ENCODE measurements at regions not wholly inside any gene's neighbourhood (a gene's known extent, or its start where the extent isn't known, plus 50 kb on each side); places are given as distances from the start of the nearest gene placed in this dataset.
"Not testable (repeated sequence)": the region's sequence is repeated elsewhere in the genome, so short reads cannot be mapped to it uniquely, and the experiment has no call there.

DNA sequence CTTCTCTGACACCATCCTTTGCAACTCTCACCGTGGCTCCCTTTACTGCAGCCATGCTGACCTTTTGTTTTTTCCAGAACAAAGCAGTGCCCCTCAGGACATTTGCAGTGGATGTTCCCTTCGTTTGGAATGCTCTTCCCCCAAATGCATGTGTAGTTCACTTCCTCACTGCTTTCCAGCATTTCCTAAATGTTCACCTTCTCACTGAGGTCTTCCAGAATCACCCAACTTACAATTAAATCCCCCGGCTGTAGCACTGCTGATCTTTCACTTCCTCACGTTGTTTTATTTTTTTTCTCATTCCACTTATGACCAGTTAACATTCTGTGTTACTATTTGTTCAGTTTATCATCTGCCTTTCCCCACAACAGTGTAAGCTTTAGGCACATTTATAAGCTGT, 73.1 kb downstream of the GASK1B start:
- intact Hi-C loops (cut with DNase I; ENCODE audit: low total_unique reads): no loop called here
- Histone ChIP-seq H3K27me3 (no peaks in the 10 kb centered on the region), H3K9me3 (no peaks in the 10 kb centered on the region), H3K4me1 (no peaks in the 10 kb centered on the region), H3K27ac (no peak overlapping the region), H3K36me3 (no peaks in the 10 kb centered on the region), H3K4me3 (no peak overlapping the region)
- no peak for DNase-seq
- TF ChIP-seq, protein P1, sequence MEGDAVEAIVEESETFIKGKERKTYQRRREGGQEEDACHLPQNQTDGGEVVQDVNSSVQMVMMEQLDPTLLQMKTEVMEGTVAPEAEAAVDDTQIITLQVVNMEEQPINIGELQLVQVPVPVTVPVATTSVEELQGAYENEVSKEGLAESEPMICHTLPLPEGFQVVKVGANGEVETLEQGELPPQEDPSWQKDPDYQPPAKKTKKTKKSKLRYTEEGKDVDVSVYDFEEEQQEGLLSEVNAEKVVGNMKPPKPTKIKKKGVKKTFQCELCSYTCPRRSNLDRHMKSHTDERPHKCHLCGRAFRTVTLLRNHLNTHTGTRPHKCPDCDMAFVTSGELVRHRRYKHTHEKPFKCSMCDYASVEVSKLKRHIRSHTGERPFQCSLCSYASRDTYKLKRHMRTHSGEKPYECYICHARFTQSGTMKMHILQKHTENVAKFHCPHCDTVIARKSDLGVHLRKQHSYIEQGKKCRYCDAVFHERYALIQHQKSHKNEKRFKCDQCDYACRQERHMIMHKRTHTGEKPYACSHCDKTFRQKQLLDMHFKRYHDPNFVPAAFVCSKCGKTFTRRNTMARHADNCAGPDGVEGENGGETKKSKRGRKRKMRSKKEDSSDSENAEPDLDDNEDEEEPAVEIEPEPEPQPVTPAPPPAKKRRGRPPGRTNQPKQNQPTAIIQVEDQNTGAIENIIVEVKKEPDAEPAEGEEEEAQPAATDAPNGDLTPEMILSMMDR (IDR thresholded peaks at IDR 0.05): no peak

DNA sequence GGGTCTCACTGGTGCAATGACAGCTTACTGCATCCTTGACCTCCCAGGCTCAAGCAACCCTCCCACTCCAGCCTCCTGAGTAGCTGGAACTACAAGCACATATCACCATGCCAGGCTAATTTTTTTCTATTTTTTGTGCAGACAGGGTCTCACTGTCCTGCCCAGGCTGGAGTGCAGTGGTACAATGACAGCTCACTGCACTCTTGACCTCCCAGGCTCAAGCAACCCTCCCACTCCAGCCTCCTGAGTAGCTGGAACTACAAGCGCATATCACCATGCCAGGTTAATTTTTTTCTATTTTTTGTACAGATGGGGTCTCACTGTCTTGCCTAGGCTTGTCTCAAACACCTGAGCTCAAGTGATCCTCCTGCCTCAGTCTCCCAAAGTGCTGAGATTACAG, 74.0 kb downstream of the GASK1B start:
- Histone ChIP-seq H3K27ac (no peak overlapping the region), H3K4me3 (no peak overlapping the region), H3K4me1 (no peaks in the 10 kb centered on the region), H3K27me3 (no peaks in the 10 kb centered on the region), H3K9me3 (no peaks in the 10 kb centered on the region), H3K36me3 (no peaks in the 10 kb centered on the region)
- TF ChIP-seq, protein P1 (IDR thresholded peaks at IDR 0.05): no peak
- DNase-seq: no peak
- intact Hi-C loops (cut with DNase I; ENCODE audit: low total_unique reads): no loop called here

DNA sequence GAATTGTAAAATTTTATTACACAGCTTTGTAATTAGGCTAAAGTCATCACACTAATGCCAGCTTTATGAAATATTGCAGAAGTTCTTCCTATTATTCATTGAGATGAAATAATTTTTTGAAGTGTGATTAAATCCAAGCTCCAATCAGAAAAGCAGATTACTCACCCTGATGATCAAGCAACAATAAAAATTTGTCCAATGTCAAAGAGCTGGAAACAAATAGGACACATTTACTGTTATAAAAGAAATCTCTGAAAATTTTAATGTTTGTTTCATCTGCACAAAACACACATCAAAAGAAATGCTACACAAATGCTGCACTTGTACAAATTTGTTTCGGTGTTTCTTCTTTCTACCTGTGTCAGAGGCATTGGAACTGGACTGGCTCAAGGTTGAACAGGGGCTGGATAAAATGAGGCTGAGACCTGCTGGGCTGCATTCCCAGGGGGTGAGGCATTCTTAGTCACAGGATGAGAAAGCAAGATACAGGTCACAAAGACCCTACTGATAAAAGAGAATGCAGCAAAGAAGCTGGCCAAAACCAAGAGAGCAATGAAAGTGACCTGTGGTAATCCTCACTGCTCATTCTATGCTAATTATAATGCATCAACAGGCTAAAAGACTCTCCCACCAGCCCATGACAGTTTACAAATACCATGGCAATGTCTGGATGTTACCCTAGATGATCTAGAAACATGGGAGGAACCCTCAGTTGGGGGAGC, 78.3 kb downstream of the GASK1B start:
- no peaks in the 10 kb centered on the region for H3K36me3 ChIP-seq
- no peaks in the 10 kb centered on the region for H3K27me3 ChIP-seq
- no peak for DNase-seq
- no peak overlapping the region for H3K4me3 ChIP-seq
- H3K9me3 ChIP-seq: no peaks in the 10 kb centered on the region
- peaks cover 0 to 7% (median 0%) of the 10 kb centered on the region in 4 donors for H3K4me1 ChIP-seq
- H3K27ac ChIP-seq: no peak overlapping the region
- intact Hi-C loops (cut with DNase I; ENCODE audit: low total_unique reads): no loop called here
- TF ChIP-seq, protein P1 (IDR thresholded peaks at IDR 0.05): no peak

DNA sequence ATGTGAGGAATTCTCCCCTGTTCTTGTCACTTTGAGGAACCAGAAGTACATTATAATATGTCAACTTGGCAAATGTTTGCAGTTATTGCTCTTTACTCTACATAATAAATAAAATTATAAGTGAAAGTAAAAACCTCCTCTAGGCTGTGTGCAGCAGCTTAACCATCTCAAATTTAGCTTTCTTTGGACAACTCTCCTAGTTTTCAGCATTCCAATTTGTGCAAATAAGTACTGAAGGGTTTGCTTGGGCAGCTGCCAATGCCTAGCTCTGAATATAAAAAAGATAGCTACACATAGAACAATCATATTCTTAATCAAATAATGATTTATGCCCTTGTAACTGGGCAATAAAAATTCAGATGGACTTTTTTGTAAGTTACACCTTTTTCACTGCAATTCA, 82.5 kb downstream of the GASK1B start:
- H3K36me3 ChIP-seq: no peaks in the 10 kb centered on the region
- H3K27ac ChIP-seq: peak overlapping the region; percentile 57 to 59
- H3K4me1 ChIP-seq: peaks cover 0 to 7% (median 0%) of the 10 kb centered on the region in 4 donors
- no peaks in the 10 kb centered on the region for H3K27me3 ChIP-seq
- TF ChIP-seq, protein P1 (IDR thresholded peaks at IDR 0.05): no peak
- H3K9me3 ChIP-seq: no peaks in the 10 kb centered on the region
- DNase-seq: no peak
- peak overlapping the region; percentile 45 to 48 for H3K4me3 ChIP-seq
- intact Hi-C loops (cut with DNase I; ENCODE audit: low total_unique reads): no loop called here

DNA sequence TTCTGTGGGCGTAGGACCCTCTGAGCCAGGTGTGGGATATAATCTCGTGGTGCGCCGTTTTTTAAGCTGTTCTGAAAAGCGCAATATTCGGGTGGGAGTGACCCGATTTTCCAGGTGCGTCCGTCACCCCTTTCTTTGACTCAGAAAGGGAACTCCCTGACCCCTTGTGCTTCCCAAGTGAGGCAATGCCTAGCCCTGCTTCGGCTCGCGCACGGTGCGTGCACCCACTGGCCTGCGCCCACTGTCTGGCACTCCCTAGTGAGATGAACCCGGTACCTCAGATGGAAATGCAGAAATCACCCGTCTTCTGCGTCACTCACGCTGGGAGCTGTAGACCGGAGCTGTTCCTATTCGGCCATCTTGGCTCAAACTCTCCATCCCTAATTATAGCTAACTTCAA, 82.9 kb downstream of the GASK1B start:
- DNase-seq; intact Hi-C loops (cut with DNase I; ENCODE audit: low total_unique reads); H3K9me3 ChIP-seq; H3K36me3 ChIP-seq; H3K27me3 ChIP-seq; H3K4me1 ChIP-seq: not testable (repeated sequence)
- H3K4me3 ChIP-seq: peak overlapping the region; percentile 45 to 48
- H3K27ac ChIP-seq: peak overlapping the region; percentile 57 to 59

DNA sequence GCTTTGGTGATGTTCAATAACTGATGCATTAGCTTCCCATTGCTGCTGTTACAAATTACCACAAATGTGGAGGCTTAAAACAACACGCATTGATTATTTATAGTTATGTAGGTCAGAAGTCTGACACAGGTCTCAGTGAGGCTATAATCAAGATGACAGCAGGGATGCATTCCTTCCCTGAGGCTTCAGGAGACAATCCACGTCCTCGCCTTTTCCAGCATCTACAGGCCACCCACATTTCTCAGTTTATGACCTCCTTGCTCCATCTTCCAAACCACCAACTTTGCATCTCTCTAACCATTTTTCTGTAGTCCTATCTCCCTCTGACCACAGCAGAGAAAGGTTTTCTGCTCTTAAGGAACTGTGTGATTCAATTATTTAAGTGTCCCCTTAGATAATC, 92.5 kb downstream of the GASK1B start:
- intact Hi-C loops (cut with DNase I; ENCODE audit: low total_unique reads): no loop called here
- no peak overlapping the region for H3K4me3 ChIP-seq
- DNase-seq: no peak
- no peak overlapping the region for H3K27ac ChIP-seq
- H3K4me1 ChIP-seq: no peaks in the 10 kb centered on the region
- TF ChIP-seq, protein P1 (IDR thresholded peaks at IDR 0.05): no peak
- no peaks in the 10 kb centered on the region for H3K36me3 ChIP-seq
- no peaks in the 10 kb centered on the region for H3K27me3 ChIP-seq
- no peaks in the 10 kb centered on the region for H3K9me3 ChIP-seq

All from tibial artery (tissue), 4 donors.